ENCODE measurements at regions not wholly inside any gene's neighbourhood (a gene's known extent, or its start where the extent isn't known, plus 50 kb on each side); places are given as distances from the start of the nearest gene placed in this dataset.

- DNase-seq, result no peak
- peaks cover 0 to 5% (median 0%) of the 10 kb centered on the region in 4 donors for H3K4me1 ChIP-seq
- intact Hi-C loops (cut with DNase I; ENCODE audit: low total_unique reads), result no loop called here
- H3K27me3 ChIP-seq, result no peaks in the 10 kb centered on the region
- H3K27ac ChIP-seq, result no peak overlapping the region
- no peak overlapping the region for H3K4me3 ChIP-seq
- H3K36me3 ChIP-seq, result no peaks in the 10 kb centered on the region
- H3K9me3 ChIP-seq, result no peaks in the 10 kb centered on the region
- TF ChIP-seq CTCF (IDR thresholded peaks at IDR 0.05), result no peak
These were observed 68.5 kb downstream of the C16orf95 start for GRCh38 chr16:87248714-87249113.

- TF ChIP-seq CTCF (IDR thresholded peaks at IDR 0.05), result no peak
- intact Hi-C loops (cut with DNase I; ENCODE audit: low total_unique reads), result no loop called here
- no peaks in the 10 kb centered on the region for H3K9me3 ChIP-seq
- peaks cover 0 to 5% (median 0%) of the 10 kb centered on the region in 4 donors for H3K4me1 ChIP-seq
- no peak overlapping the region for H3K4me3 ChIP-seq
- H3K27ac ChIP-seq, result no peak overlapping the region
- no peaks in the 10 kb centered on the region for H3K27me3 ChIP-seq
- DNase-seq, result no peak
- H3K36me3 ChIP-seq, result no peaks in the 10 kb centered on the region
These were observed 67.8 kb downstream of the C16orf95 start for GRCh38 chr16:87249425-87249824.

- no peak for TF ChIP-seq CTCF (IDR thresholded peaks at IDR 0.05)
- no peak overlapping the region for H3K4me3 ChIP-seq
- no peak for DNase-seq
- H3K36me3 ChIP-seq, result no peaks in the 10 kb centered on the region
- peaks cover 0 to 5% (median 0%) of the 10 kb centered on the region in 4 donors for H3K4me1 ChIP-seq
- H3K27me3 ChIP-seq, result no peaks in the 10 kb centered on the region
- intact Hi-C loops (cut with DNase I; ENCODE audit: low total_unique reads), result no loop called here
- no peaks in the 10 kb centered on the region for H3K9me3 ChIP-seq
- no peak overlapping the region for H3K27ac ChIP-seq
These were observed 66.7 kb downstream of the C16orf95 start for GRCh38 chr16:87250431-87250960.

- Histone ChIP-seq H3K27ac (no peak overlapping the region), H3K27me3 (no peaks in the 10 kb centered on the region), H3K36me3 (no peaks in the 10 kb centered on the region), H3K9me3 (no peaks in the 10 kb centered on the region), H3K4me3 (no peak overlapping the region), H3K4me1 (no peaks in the 10 kb centered on the region)
- intact Hi-C loops (cut with DNase I; ENCODE audit: low total_unique reads), result no loop called here
- TF ChIP-seq CTCF (IDR thresholded peaks at IDR 0.05), result no peak
- no peak for DNase-seq
These were observed 64.8 kb downstream of the C16orf95 start for GRCh38 chr16:87252269-87252970.
